ENCODE measurements at regions not wholly inside any gene's neighbourhood (a gene's known extent, or its start where the extent isn't known, plus 50 kb on each side); places are given as distances from the start of the nearest gene placed in this dataset.

DNA sequence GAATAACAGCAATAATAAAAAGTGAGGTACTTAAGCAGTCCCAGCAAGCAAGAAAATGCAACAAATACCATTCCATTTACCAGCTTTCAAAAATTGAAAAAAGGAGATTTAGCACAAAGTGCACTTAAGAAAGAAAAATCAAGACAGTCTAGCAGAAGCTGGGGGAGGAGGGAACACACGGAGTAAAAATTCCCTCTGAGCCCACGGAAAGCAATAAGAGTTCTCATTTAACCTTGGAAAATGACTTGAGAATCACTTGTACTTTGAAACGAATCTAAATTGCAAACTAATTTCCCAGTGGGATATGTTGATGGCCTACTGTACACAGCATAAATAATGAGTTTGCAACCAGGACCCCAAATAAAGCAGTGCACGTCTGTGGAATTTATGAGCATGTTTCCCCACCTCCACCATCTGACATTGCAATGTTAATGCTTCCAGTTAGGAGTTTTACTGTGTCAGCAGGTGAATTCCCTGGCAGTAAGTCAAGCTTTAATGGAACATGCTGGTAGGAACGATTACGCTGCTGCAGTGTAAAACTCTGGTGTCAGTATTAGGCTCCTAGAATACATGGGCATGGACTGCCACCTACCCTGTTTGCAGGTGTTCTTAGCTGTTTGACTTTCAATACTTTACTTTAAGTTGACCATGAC lies 386.8 kb downstream of the HDGFL1 start:
- POLR2A ChIA-PET, result no interaction called here
- CTCF ChIA-PET, result no interaction called here
- no peak for TF ChIP-seq JUN (CRISPR knock-in tag; IDR thresholded peaks at IDR 0.05)
- no peak for TF ChIP-seq GTF2I (CRISPR knock-in tag; conservative IDR thresholded peaks at IDR 0.05)
- TF ChIP-seq SMAD3 (CRISPR knock-in tag; IDR thresholded peaks at IDR 0.05; ENCODE audit: borderline replicate concordance), result no peak
- TF ChIP-seq TEAD4 (CRISPR knock-in tag; IDR thresholded peaks at IDR 0.05), result no peak
- TF ChIP-seq NFE2L1 (CRISPR knock-in tag; IDR thresholded peaks at IDR 0.05), result no peak
- no peak for TF ChIP-seq CBFB (CRISPR knock-in tag; IDR thresholded peaks at IDR 0.05; ENCODE audit: low read depth)
- no peak for TF ChIP-seq ZNF121 (CRISPR knock-in tag; IDR thresholded peaks at IDR 0.05)
- TF ChIP-seq ZNF671 (CRISPR knock-in tag; IDR thresholded peaks at IDR 0.05), result no peak
- TF ChIP-seq, protein P1, sequence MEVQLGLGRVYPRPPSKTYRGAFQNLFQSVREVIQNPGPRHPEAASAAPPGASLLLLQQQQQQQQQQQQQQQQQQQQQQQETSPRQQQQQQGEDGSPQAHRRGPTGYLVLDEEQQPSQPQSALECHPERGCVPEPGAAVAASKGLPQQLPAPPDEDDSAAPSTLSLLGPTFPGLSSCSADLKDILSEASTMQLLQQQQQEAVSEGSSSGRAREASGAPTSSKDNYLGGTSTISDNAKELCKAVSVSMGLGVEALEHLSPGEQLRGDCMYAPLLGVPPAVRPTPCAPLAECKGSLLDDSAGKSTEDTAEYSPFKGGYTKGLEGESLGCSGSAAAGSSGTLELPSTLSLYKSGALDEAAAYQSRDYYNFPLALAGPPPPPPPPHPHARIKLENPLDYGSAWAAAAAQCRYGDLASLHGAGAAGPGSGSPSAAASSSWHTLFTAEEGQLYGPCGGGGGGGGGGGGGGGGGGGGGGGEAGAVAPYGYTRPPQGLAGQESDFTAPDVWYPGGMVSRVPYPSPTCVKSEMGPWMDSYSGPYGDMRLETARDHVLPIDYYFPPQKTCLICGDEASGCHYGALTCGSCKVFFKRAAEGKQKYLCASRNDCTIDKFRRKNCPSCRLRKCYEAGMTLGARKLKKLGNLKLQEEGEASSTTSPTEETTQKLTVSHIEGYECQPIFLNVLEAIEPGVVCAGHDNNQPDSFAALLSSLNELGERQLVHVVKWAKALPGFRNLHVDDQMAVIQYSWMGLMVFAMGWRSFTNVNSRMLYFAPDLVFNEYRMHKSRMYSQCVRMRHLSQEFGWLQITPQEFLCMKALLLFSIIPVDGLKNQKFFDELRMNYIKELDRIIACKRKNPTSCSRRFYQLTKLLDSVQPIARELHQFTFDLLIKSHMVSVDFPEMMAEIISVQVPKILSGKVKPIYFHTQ (CRISPR knock-in tag; IDR thresholded peaks at IDR 0.05), result no peak
- TF ChIP-seq FOXP1 (CRISPR knock-in tag; IDR thresholded peaks at IDR 0.05; ENCODE audit: borderline replicate concordance), result no peak
- TF ChIP-seq ZNF232 (CRISPR knock-in tag; IDR thresholded peaks at IDR 0.05), result no peak
- TF ChIP-seq ZNF138 (CRISPR knock-in tag; conservative IDR thresholded peaks at IDR 0.05), result no peak
- TF ChIP-seq, protein P2, sequence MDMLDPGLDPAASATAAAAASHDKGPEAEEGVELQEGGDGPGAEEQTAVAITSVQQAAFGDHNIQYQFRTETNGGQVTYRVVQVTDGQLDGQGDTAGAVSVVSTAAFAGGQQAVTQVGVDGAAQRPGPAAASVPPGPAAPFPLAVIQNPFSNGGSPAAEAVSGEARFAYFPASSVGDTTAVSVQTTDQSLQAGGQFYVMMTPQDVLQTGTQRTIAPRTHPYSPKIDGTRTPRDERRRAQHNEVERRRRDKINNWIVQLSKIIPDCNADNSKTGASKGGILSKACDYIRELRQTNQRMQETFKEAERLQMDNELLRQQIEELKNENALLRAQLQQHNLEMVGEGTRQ (CRISPR knock-in tag; IDR thresholded peaks at IDR 0.05), result no peak
- TF ChIP-seq CREM (CRISPR knock-in tag; IDR thresholded peaks at IDR 0.05), result no peak
- no peak for TF ChIP-seq NFYB (CRISPR knock-in tag; conservative IDR thresholded peaks at IDR 0.05; ENCODE audit: low read depth)
- TF ChIP-seq ZNF317 (CRISPR knock-in tag; IDR thresholded peaks at IDR 0.05; ENCODE audit: borderline replicate concordance, low read depth), result no peak
- no peak for TF ChIP-seq IRF2 (CRISPR knock-in tag; IDR thresholded peaks at IDR 0.05; ENCODE audit: borderline replicate concordance, low read depth)
- TF ChIP-seq ETV6 (CRISPR knock-in tag; IDR thresholded peaks at IDR 0.05), result no peak
- TF ChIP-seq, protein P3, sequence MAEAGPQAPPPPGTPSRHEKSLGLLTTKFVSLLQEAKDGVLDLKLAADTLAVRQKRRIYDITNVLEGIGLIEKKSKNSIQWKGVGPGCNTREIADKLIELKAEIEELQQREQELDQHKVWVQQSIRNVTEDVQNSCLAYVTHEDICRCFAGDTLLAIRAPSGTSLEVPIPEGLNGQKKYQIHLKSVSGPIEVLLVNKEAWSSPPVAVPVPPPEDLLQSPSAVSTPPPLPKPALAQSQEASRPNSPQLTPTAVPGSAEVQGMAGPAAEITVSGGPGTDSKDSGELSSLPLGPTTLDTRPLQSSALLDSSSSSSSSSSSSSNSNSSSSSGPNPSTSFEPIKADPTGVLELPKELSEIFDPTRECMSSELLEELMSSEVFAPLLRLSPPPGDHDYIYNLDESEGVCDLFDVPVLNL (CRISPR knock-in tag; IDR thresholded peaks at IDR 0.05; ENCODE audit: borderline replicate concordance, low read depth), result no peak
- Mint-ChIP-seq H3K4me1 (peaks cover 16% of the 10 kb centered on the region), H3K27ac (no peak overlapping the region), H3K27me3 (ENCODE audit: low read depth) (no peaks in the 10 kb centered on the region), H3K4me3 (no peak overlapping the region), H3K9me3 (peaks cover 12% of the 10 kb centered on the region), H3K36me3 (no peaks in the 10 kb centered on the region)
- no peak for ATAC-seq
- DNase-seq (ENCODE audit: low spot score), result no peak

DNA sequence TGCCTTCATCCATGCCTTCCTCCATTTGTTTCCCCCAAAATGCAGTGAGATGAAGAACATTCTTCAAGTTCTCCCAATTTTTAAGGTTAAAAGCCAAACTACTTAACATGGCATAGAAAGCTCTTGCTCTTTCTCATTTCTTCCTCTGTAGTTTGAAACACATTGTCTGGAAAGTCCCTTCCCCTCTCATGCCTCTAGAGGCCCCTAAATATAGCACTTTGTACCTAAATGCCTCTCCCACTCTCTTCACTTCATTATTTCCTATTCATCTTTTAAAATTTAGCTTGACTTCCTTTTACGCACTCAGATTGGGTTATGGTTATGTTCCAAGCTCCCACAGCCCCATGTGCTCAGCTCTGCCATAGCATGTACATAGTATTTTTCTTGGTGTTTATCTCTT lies 389.3 kb downstream of the HDGFL1 start:
- Mint-ChIP-seq H3K27ac (no peak overlapping the region), H3K27me3 (ENCODE audit: low read depth) (no peaks in the 10 kb centered on the region), H3K9me3 (peaks cover 12% of the 10 kb centered on the region), H3K36me3 (no peaks in the 10 kb centered on the region), H3K4me3 (no peak overlapping the region), H3K4me1 (peaks cover 16% of the 10 kb centered on the region)
- ChIA-PET POLR2A (no interaction called here), CTCF (no interaction called here)
- ATAC-seq, result no peak
- DNase-seq (ENCODE audit: low spot score), result no peak
- TF ChIP-seq SOX15 (CRISPR knock-in tag; IDR thresholded peaks at IDR 0.05) (no peak), ZBTB21 (CRISPR knock-in tag; IDR thresholded peaks at IDR 0.05; ENCODE audit: borderline replicate concordance) (no peak), NR2C2 (CRISPR knock-in tag; IDR thresholded peaks at IDR 0.05) (no peak), ZNF232 (CRISPR knock-in tag; IDR thresholded peaks at IDR 0.05) (no peak), GABPB1 (CRISPR knock-in tag; IDR thresholded peaks at IDR 0.05) (no peak)
- TF ChIP-seq, protein P4, sequence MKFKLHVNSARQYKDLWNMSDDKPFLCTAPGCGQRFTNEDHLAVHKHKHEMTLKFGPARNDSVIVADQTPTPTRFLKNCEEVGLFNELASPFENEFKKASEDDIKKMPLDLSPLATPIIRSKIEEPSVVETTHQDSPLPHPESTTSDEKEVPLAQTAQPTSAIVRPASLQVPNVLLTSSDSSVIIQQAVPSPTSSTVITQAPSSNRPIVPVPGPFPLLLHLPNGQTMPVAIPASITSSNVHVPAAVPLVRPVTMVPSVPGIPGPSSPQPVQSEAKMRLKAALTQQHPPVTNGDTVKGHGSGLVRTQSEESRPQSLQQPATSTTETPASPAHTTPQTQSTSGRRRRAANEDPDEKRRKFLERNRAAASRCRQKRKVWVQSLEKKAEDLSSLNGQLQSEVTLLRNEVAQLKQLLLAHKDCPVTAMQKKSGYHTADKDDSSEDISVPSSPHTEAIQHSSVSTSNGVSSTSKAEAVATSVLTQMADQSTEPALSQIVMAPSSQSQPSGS (CRISPR knock-in tag; IDR thresholded peaks at IDR 0.05; ENCODE audit: borderline replicate concordance, low read depth), result no peak
- TF ChIP-seq, protein P5, sequence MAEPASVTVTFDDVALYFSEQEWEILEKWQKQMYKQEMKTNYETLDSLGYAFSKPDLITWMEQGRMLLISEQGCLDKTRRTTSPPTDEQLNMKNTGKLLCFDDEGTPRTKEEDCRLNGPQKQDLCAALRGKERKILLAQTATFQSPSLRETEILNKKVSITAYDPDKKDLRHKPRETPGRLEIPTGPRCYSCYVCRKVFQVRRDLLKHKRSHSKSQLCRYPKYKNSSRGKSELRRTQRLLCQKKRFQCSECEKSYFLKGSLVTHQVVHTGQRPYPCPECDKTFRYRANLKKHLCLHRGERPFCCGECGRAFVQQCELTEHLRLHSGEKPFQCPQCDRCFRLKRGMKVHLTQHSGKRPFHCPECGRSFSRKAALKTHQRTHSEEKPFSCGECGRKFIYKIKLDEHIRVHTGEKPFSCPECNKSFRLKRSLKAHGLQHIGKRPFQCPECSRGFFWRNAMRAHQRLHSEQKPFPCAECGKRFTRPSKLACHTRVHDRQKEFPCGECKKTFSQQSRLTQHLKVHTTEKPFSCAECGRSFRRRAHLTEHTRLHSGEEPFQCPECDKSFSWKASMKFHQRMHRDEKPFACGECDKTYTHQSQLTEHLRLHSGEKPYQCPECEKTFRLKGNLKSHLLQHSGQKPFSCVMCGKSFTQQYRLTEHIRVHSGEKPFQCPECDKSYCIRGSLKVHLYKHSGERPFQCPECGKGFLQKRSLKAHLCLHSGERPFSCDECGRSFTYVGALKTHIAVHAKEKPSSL (CRISPR knock-in tag; conservative IDR thresholded peaks at IDR 0.05), result no peak
- TF ChIP-seq, protein P6, sequence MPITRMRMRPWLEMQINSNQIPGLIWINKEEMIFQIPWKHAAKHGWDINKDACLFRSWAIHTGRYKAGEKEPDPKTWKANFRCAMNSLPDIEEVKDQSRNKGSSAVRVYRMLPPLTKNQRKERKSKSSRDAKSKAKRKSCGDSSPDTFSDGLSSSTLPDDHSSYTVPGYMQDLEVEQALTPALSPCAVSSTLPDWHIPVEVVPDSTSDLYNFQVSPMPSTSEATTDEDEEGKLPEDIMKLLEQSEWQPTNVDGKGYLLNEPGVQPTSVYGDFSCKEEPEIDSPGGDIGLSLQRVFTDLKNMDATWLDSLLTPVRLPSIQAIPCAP (CRISPR knock-in tag; IDR thresholded peaks at IDR 0.05), result no peak
